Colonic mucosa (tissue), 4 donors: ENCODE measurements at regions not wholly inside any gene's neighbourhood (a gene's known extent, or its start where the extent isn't known, plus 50 kb on each side); places are given as distances from the start of the nearest gene placed in this dataset.

Source experiments
- DNase-seq: peaks from one replicate; pipeline ENCODE4 v3.0.0-alpha.2; 2020
- H3K27ac ChIP-seq: fragments of 200-600 bp; one replicate; pipeline ENCODE4 v1.8.0; 2021
- H3K27me3 ChIP-seq: fragments of 200-600 bp; one replicate; pipeline ENCODE4 v1.8.0; 2021
- H3K36me3 ChIP-seq: fragments of 200-600 bp; one replicate; pipeline ENCODE4 v1.8.0; 2021
- H3K4me1 ChIP-seq: fragments of 200-600 bp; one replicate; pipeline ENCODE4 v1.8.0; 2021; ENCODE audit warnings: mild to moderate bottlenecking
- H3K4me3 ChIP-seq: fragments of 200-600 bp; one replicate; pipeline ENCODE4 v1.8.0; 2021
- H3K9ac ChIP-seq, 2 donors: one replicate each; pipeline ENCODE4 v1.7.0; 2013; ENCODE audit warnings: control low read depth in 2 of 2, low read depth in 2 of 2, low read length in 2 of 2
- H3K9me3 ChIP-seq: fragments of 200-600 bp; one replicate; pipeline ENCODE4 v1.8.0; 2021
- CTCF ChIP-seq: fragments of 200-600 bp; IDR thresholded peaks from one replicate; pipeline ENCODE4 v1.8.0; 2022; ENCODE audit warnings: antibody characterized with exemption, mild to moderate bottlenecking
- intact Hi-C: fragments of 100-400 bp; cut with DNase I; formaldehyde crosslinking; loops from one replicate; pipeline ENCODE4 v1.14.1; 2022
- donor health status: healthy.
- donor health status: DM: no; HTN: no; CAD: no.
- donor health status: DM: no; HTN: no; CAD: no.

GRCh38 chr6:47162793-47163192 is 120.7 kb upstream of the ADGRF1 start:
- intact Hi-C loops, result no loop called here
- H3K9me3 ChIP-seq, result no peaks in the 10 kb centered on the region
- TF ChIP-seq CTCF, result no peak
- DNase-seq, result no peak
- no peak overlapping the region for H3K9ac ChIP-seq
- no peaks in the 10 kb centered on the region for H3K4me1 ChIP-seq
- no peak overlapping the region for H3K4me3 ChIP-seq
- no peaks in the 10 kb centered on the region for H3K27me3 ChIP-seq
- H3K27ac ChIP-seq, result no peak overlapping the region
- no peaks in the 10 kb centered on the region for H3K36me3 ChIP-seq

GRCh38 chr6:47162231-47162630 is 120.1 kb upstream of the ADGRF1 start:
- no peak for TF ChIP-seq CTCF
- Histone ChIP-seq H3K9ac (no peak overlapping the region), H3K36me3 (no peaks in the 10 kb centered on the region), H3K4me3 (no peak overlapping the region), H3K4me1 (no peaks in the 10 kb centered on the region), H3K9me3 (no peaks in the 10 kb centered on the region), H3K27me3 (no peaks in the 10 kb centered on the region), H3K27ac (no peak overlapping the region)
- no peak for DNase-seq
- intact Hi-C loops, result no loop called here

- Histone ChIP-seq H3K27ac (peak overlapping the region; percentile 56), H3K27me3 (no peaks in the 10 kb centered on the region), H3K4me3 (no peak overlapping the region), H3K4me1 (no peaks in the 10 kb centered on the region), H3K9me3 (no peaks in the 10 kb centered on the region), H3K9ac (no peak overlapping the region), H3K36me3 (no peaks in the 10 kb centered on the region)
- TF ChIP-seq CTCF, result no peak
- intact Hi-C loops, result no loop called here
- DNase-seq, result peak; percentile 70
These were observed 119.1 kb upstream of the ADGRF1 start for GRCh38 chr6:47161176-47161687.

GRCh38 chr6:47160702-47161101 is 118.6 kb upstream of the ADGRF1 start:
- Histone ChIP-seq H3K9me3 (no peaks in the 10 kb centered on the region), H3K9ac (no peak overlapping the region), H3K27me3 (no peaks in the 10 kb centered on the region), H3K4me3 (no peak overlapping the region), H3K36me3 (no peaks in the 10 kb centered on the region), H3K27ac (peak overlapping the region; percentile 56), H3K4me1 (no peaks in the 10 kb centered on the region)
- no peak for DNase-seq
- TF ChIP-seq CTCF, result no peak
- intact Hi-C loops, result no loop called here

GRCh38 chr6:47159763-47160162 is 117.6 kb upstream of the ADGRF1 start:
- TF ChIP-seq CTCF, result no peak
- H3K4me3 ChIP-seq, result no peak overlapping the region
- H3K9ac ChIP-seq, result no peak overlapping the region
- no peaks in the 10 kb centered on the region for H3K9me3 ChIP-seq
- H3K27ac ChIP-seq, result no peak overlapping the region
- H3K36me3 ChIP-seq, result no peaks in the 10 kb centered on the region
- no peak for DNase-seq
- intact Hi-C loops, result no loop called here
- H3K27me3 ChIP-seq, result no peaks in the 10 kb centered on the region
- no peaks in the 10 kb centered on the region for H3K4me1 ChIP-seq
